Thyroid gland (tissue), 4 donors: ENCODE measurements at regions not wholly inside any gene's neighbourhood (a gene's known extent, or its start where the extent isn't known, plus 50 kb on each side); places are given as distances from the start of the nearest gene placed in this dataset.

Experiments
- DNase-seq, 2 donors: peaks; one replicate each; pipeline ENCODE4 v3.0.0-alpha.2; 2019
- H3K27ac ChIP-seq, 3 donors: fragments of 200-600 bp; sonication (generic); 1 replicate in 2 of 3; 2 replicates in 1 of 3; pipeline ENCODE4 v1.5.1; 2016 to 2019; ENCODE audit warnings: mild to moderate bottlenecking in 1 of 3, moderate library complexity in 1 of 3
- H3K27me3 ChIP-seq: fragments of 200-600 bp; sonication (generic); one replicate; pipeline ENCODE4 v1.5.1; 2019
- H3K36me3 ChIP-seq, 2 donors: fragments of 200-600 bp; sonication (generic); one replicate each; pipeline ENCODE4 v1.5.1; 2016 to 2019
- H3K4me1 ChIP-seq, 2 donors: fragments of 200-600 bp; sonication (generic); one replicate each; pipeline ENCODE4 v1.5.1; 2017 to 2019
- H3K4me3 ChIP-seq, 3 donors: fragments of 200-600 bp; sonication (generic); replicated peaks in 1 of 3; 1 replicate in 2 of 3; 2 replicates in 1 of 3; pipeline ENCODE4 v1.5.1; 2016; ENCODE audit warnings: mild to moderate bottlenecking in 1 of 3
- H3K9me3 ChIP-seq: fragments of 200-600 bp; sonication (generic); one replicate; pipeline ENCODE4 v1.5.1; 2017
- CTCF ChIP-seq, 6 experiments: fragments of 200-600 bp in 3 of 6; fragments of 450-650 bp in 3 of 6; sonication (generic) in 3 of 6; IDR thresholded peaks; one replicate each; pipeline ENCODE4 v1.5.1; 2016 to 2019; ENCODE audit warnings: antibody characterized with exemption in 6 of 6, mild to moderate bottlenecking in 2 of 6, inconsistent platforms in 1 of 6, moderate library complexity in 1 of 6
- POLR2A ChIP-seq, 2 donors: fragments of 450-650 bp; IDR thresholded peaks; one replicate each; pipeline ENCODE4 v1.6.1; 2017; ENCODE audit warnings: antibody characterized with exemption in 2 of 2, mild to moderate bottlenecking in 2 of 2, moderate library complexity in 1 of 2
- WGBS, 2 donors: methylation state at CpG; one replicate each; pipeline ENCODE4 v1.1.5; 2017; 5-methylcytosine and 5-hydroxymethylcytosine counted together
- intact Hi-C: fragments of 100-400 bp; cut with DNase I; formaldehyde crosslinking; loops from one replicate; pipeline ENCODE4 v1.15.1; 2023

GRCh38 chr11:112588252-112588694, 327.6 kb upstream of the PLET1 start:
- intact Hi-C loops, result no loop called here
- H3K4me3 ChIP-seq, result no peak overlapping the region
- no peaks in the 10 kb centered on the region for H3K4me1 ChIP-seq
- no peaks in the 10 kb centered on the region for H3K36me3 ChIP-seq
- peak; percentile 59 to 64 for DNase-seq
- no peaks in the 10 kb centered on the region for H3K9me3 ChIP-seq
- no peaks in the 10 kb centered on the region for H3K27me3 ChIP-seq
- no peak overlapping the region for H3K27ac ChIP-seq
- no peak for TF ChIP-seq POLR2A (IDR thresholded peaks at IDR 0.05)
- TF ChIP-seq CTCF (IDR thresholded peaks at IDR 0.05), result peak; percentile 41 to 75 (median 68)
- 14 to 19% methylated on average over 5 of the region's 5 CpGs for WGBS, 2 donors

GRCh38 chr11:112589155-112589554, 328.5 kb upstream of the PLET1 start:
- intact Hi-C loops, result no loop called here
- no peaks in the 10 kb centered on the region for H3K36me3 ChIP-seq
- H3K27me3 ChIP-seq, result no peaks in the 10 kb centered on the region
- TF ChIP-seq POLR2A (IDR thresholded peaks at IDR 0.05) (no peak), CTCF (IDR thresholded peaks at IDR 0.05) (no peak)
- H3K4me3 ChIP-seq, result no peak overlapping the region
- no peak overlapping the region for H3K27ac ChIP-seq
- H3K4me1 ChIP-seq, result no peaks in the 10 kb centered on the region
- WGBS, 2 donors, result 56 to 81% methylated on average over 3 of the region's 3 CpGs
- no peak for DNase-seq
- H3K9me3 ChIP-seq, result no peaks in the 10 kb centered on the region

GRCh38 chr11:112590764-112591163, 330.1 kb upstream of the PLET1 start:
- H3K4me3 ChIP-seq, result no peak overlapping the region
- no peak overlapping the region for H3K27ac ChIP-seq
- H3K4me1 ChIP-seq, result no peaks in the 10 kb centered on the region
- no peaks in the 10 kb centered on the region for H3K27me3 ChIP-seq
- no peak for DNase-seq
- no peak for TF ChIP-seq POLR2A (IDR thresholded peaks at IDR 0.05)
- H3K9me3 ChIP-seq, result no peaks in the 10 kb centered on the region
- intact Hi-C loops, result loop anchor here (2.0 kb wide), 1 partner anchor 698 kb away; no protein-coding TSS in a partner anchor
- no peaks in the 10 kb centered on the region for H3K36me3 ChIP-seq
- 76 to 78% methylated on average over 2 of the region's 2 CpGs for WGBS, 2 donors

- no peak for DNase-seq
- WGBS, 2 donors, result 86 to 90% methylated on average over 2 of the region's 2 CpGs
- no peak for TF ChIP-seq CTCF (IDR thresholded peaks at IDR 0.05)
- no peak for TF ChIP-seq POLR2A (IDR thresholded peaks at IDR 0.05)
- intact Hi-C loops, result no loop called here
- no peaks in the 10 kb centered on the region for H3K27me3 ChIP-seq
- H3K4me1 ChIP-seq, result no peaks in the 10 kb centered on the region
- H3K4me3 ChIP-seq, result no peak overlapping the region
- no peaks in the 10 kb centered on the region for H3K9me3 ChIP-seq
- no peaks in the 10 kb centered on the region for H3K36me3 ChIP-seq
- H3K27ac ChIP-seq, result no peak overlapping the region
These were observed 332.8 kb upstream of the PLET1 start for GRCh38 chr11:112593440-112593839.

GRCh38 chr11:112596324-112596723, 335.7 kb upstream of the PLET1 start:
- no peak for DNase-seq
- H3K4me1 ChIP-seq, result no peaks in the 10 kb centered on the region
- TF ChIP-seq POLR2A (IDR thresholded peaks at IDR 0.05), result no peak
- no peak for TF ChIP-seq CTCF (IDR thresholded peaks at IDR 0.05)
- no peaks in the 10 kb centered on the region for H3K36me3 ChIP-seq
- no peaks in the 10 kb centered on the region for H3K9me3 ChIP-seq
- H3K4me3 ChIP-seq, result no peak overlapping the region
- no peaks in the 10 kb centered on the region for H3K27me3 ChIP-seq
- intact Hi-C loops, result no loop called here
- no peak overlapping the region for H3K27ac ChIP-seq

GRCh38 chr11:112597286-112597790, 336.7 kb upstream of the PLET1 start:
- Histone ChIP-seq H3K4me1 (no peaks in the 10 kb centered on the region), H3K4me3 (no peak overlapping the region), H3K9me3 (no peaks in the 10 kb centered on the region), H3K36me3 (no peaks in the 10 kb centered on the region), H3K27ac (no peak overlapping the region), H3K27me3 (no peaks in the 10 kb centered on the region)
- intact Hi-C loops, result no loop called here
- TF ChIP-seq POLR2A (IDR thresholded peaks at IDR 0.05) (no peak), CTCF (IDR thresholded peaks at IDR 0.05) (no peak)
- no peak for DNase-seq
- 90 to 93% methylated on average over 2 of the region's 2 CpGs for WGBS, 2 donors
